WTC11 (cell line): ENCODE measurements at regions not wholly inside any gene's neighbourhood (a gene's known extent, or its start where the extent isn't known, plus 50 kb on each side); places are given as distances from the start of the nearest gene placed in this dataset.

Experiments used
- ATAC-seq: fragments of 200-7000 bp; cut with Tn5 transposase; 2 replicates; pipeline ENCODE4 v1.10.0; 2021; ENCODE audit warnings: mild to moderate bottlenecking, moderate library complexity
- CTCF ChIA-PET: fragments of 300-600 bp; sonication (Branson Sonifier 250); formaldehyde crosslinking; loops from one replicate; lab custom pipeline; 2021; ENCODE audit warnings: antibody characterized with exemption; lab: Charles Lee
- POLR2A ChIA-PET: fragments of 350-600 bp; sonication (Branson Sonifier 250); formaldehyde crosslinking; loops from one replicate; lab custom pipeline; 2021; ENCODE audit warnings: antibody characterized with exemption; lab: Charles Lee
- DNase-seq: peaks from one replicate; pipeline ENCODE4 v3.0.0; 2021; ENCODE audit warnings: low spot score
- H3K27ac Mint-ChIP-seq: 2 replicates; pipeline ENCODE4 v1.8.0; 2021; ENCODE audit warnings: mixed read lengths
- H3K27me3 Mint-ChIP-seq: 2 replicates; pipeline ENCODE4 v1.8.0; 2021; ENCODE audit warnings: low read depth, mild to moderate bottlenecking, moderate library complexity, mixed read lengths
- H3K36me3 Mint-ChIP-seq: 2 replicates; pipeline ENCODE4 v1.8.0; 2021; ENCODE audit warnings: mixed read lengths
- H3K4me1 Mint-ChIP-seq: 2 replicates; pipeline ENCODE4 v1.8.0; 2022; ENCODE audit warnings: mixed read lengths
- H3K4me3 Mint-ChIP-seq: 2 replicates; pipeline ENCODE4 v1.8.0; 2021; ENCODE audit warnings: mild to moderate bottlenecking, moderate library complexity, mixed read lengths
- H3K9me3 Mint-ChIP-seq: 2 replicates; pipeline ENCODE4 v1.8.0; 2021; ENCODE audit warnings: mixed read lengths
- ARID4B ChIP-seq: sonication (generic); formaldehyde crosslinking; IDR thresholded peaks from 2 replicates; pipeline ENCODE4 v1.8.0; 2023; ENCODE audit warnings: missing genetic modification reagents, mild to moderate bottlenecking, borderline replicate concordance
- ETV6 ChIP-seq: sonication (generic); formaldehyde crosslinking; IDR thresholded peaks from 2 replicates; pipeline ENCODE4 v1.8.1; 2022; ENCODE audit warnings: mild to moderate bottlenecking, missing genetic modification reagents
- FOXP4 ChIP-seq: sonication (generic); formaldehyde crosslinking; IDR thresholded peaks from 2 replicates; pipeline ENCODE4 v1.8.0; 2022; ENCODE audit warnings: mild to moderate bottlenecking, missing genetic modification reagents
- IRF1 ChIP-seq: sonication (generic); formaldehyde crosslinking; IDR thresholded peaks from 2 replicates; pipeline ENCODE4 v1.8.0; 2023; ENCODE audit warnings: missing genetic modification reagents
- KAT7 ChIP-seq: sonication (generic); formaldehyde crosslinking; IDR thresholded peaks from 2 replicates; pipeline ENCODE4 v1.8.1; 2023; ENCODE audit warnings: missing genetic modification reagents, mild to moderate bottlenecking, borderline replicate concordance
- MXD4 ChIP-seq: fragments of 250-450 bp; sonication (Bioruptor Pico); IDR thresholded peaks from 2 replicates; pipeline ENCODE4 v1.8.0; 2021; ENCODE audit warnings: mild to moderate bottlenecking, moderate library complexity, borderline replicate concordance
- NFATC4 ChIP-seq: fragments of 250-450 bp; sonication (Bioruptor Pico); IDR thresholded peaks from 2 replicates; pipeline ENCODE4 v1.9.0; 2021; ENCODE audit warnings: mild to moderate bottlenecking
- OVOL2 ChIP-seq: fragments of 250-450 bp; sonication (Bioruptor Pico); IDR thresholded peaks from 2 replicates; pipeline ENCODE4 v1.9.0; 2021; ENCODE audit warnings: mild to moderate bottlenecking, borderline replicate concordance
- SP1 ChIP-seq: sonication (generic); formaldehyde crosslinking; conservative IDR thresholded peaks from 2 replicates; pipeline ENCODE4 v1.8.1; 2022; ENCODE audit warnings: missing genetic modification reagents
- ZNF121 ChIP-seq: sonication (generic); formaldehyde crosslinking; IDR thresholded peaks from 2 replicates; pipeline ENCODE4 v1.8.0; 2023; ENCODE audit warnings: missing genetic modification reagents
- ZNF396 ChIP-seq: fragments of 250-450 bp; sonication (Bioruptor Pico); IDR thresholded peaks from 2 replicates; pipeline ENCODE4 v1.8.0; 2021; ENCODE audit warnings: mild to moderate bottlenecking, moderate library complexity, borderline replicate concordance
- ZNF423 ChIP-seq: fragments of 250-450 bp; sonication (Bioruptor Pico); IDR thresholded peaks from 2 replicates; pipeline ENCODE4 v2.1.2; 2022; ENCODE audit warnings: mild to moderate bottlenecking, moderate library complexity
- ZNF532 ChIP-seq: fragments of 250-450 bp; sonication (Bioruptor Pico); IDR thresholded peaks from 2 replicates; pipeline ENCODE4 v1.9.0; 2021; ENCODE audit warnings: mild to moderate bottlenecking, borderline replicate concordance
- ZNF671 ChIP-seq: fragments of 250-450 bp; sonication (Bioruptor Pico); IDR thresholded peaks from 2 replicates; pipeline ENCODE4 v1.8.0; 2021; ENCODE audit warnings: mild to moderate bottlenecking

GRCh38 chr14:95440951-95441350 is 75.5 kb downstream of the SYNE3 start:
- ChIA-PET POLR2A (interaction anchor here (0.7 kb wide), 1 partner anchor 53 kb away, joined by 3 read pairs; no protein-coding TSS in a partner anchor), CTCF (interaction anchor here (0.9 to 5.5 kb wide), 6 partner anchors 9 to 116 kb away, joined by 3 to 104 read pairs (median 6); partner anchors contain the start of gene SYNE3)
- no peaks in the 10 kb centered on the region for H3K4me1 Mint-ChIP-seq
- no peak for TF ChIP-seq IRF1 (CRISPR knock-in tag)
- TF ChIP-seq MXD4: no peak
- no peak for TF ChIP-seq ARID4B (CRISPR knock-in tag)
- TF ChIP-seq OVOL2: no peak
- no peaks in the 10 kb centered on the region for H3K27me3 Mint-ChIP-seq
- H3K9me3 Mint-ChIP-seq: no peaks in the 10 kb centered on the region
- no peak overlapping the region for H3K27ac Mint-ChIP-seq
- no peak overlapping the region for H3K4me3 Mint-ChIP-seq
- H3K36me3 Mint-ChIP-seq: no peaks in the 10 kb centered on the region
- DNase-seq (no peak), ATAC-seq (peak; percentile 48)

GRCh38 chr14:95440496-95440895 is 76.0 kb downstream of the SYNE3 start:
- CTCF ChIA-PET: interaction anchor here (0.9 to 5.5 kb wide), 5 partner anchors 8 to 87 kb away, joined by 3 to 104 read pairs (median 6); partner anchors contain the start of gene SYNE3
- ATAC-seq: no peak
- no peaks in the 10 kb centered on the region for H3K27me3 Mint-ChIP-seq

More at GRCh38 chr14:95440496-95440895, 76.0 kb downstream of the SYNE3 start:
- H3K4me1 Mint-ChIP-seq: no peaks in the 10 kb centered on the region
- POLR2A ChIA-PET: interaction anchor here (0.7 kb wide), 1 partner anchor 53 kb away, joined by 3 read pairs; no protein-coding TSS in a partner anchor
- peaks cover 3% of the 10 kb centered on the region; the same call in 1 of the 2 replicates for H3K9me3 Mint-ChIP-seq
- no peak overlapping the region for H3K4me3 Mint-ChIP-seq
- DNase-seq: no peak
- H3K27ac Mint-ChIP-seq: no peak overlapping the region
- no peaks in the 10 kb centered on the region for H3K36me3 Mint-ChIP-seq
- no peak for TF ChIP-seq ZNF396 (CRISPR knock-in tag)
- no peak for TF ChIP-seq NFATC4 (CRISPR knock-in tag)
- no peak for TF ChIP-seq ZNF532 (CRISPR knock-in tag)
- TF ChIP-seq SP1 (CRISPR knock-in tag): no peak
- no peak for TF ChIP-seq FOXP4 (CRISPR knock-in tag)
- no peak for TF ChIP-seq ETV6 (CRISPR knock-in tag)
- no peak for TF ChIP-seq ZNF671 (CRISPR knock-in tag)
- no peak for TF ChIP-seq KAT7 (CRISPR knock-in tag)
- no peak for TF ChIP-seq ZNF121
- no peak for TF ChIP-seq ZNF423 (CRISPR knock-in tag)
